Fibroblast of lung (primary cell): ENCODE measurements at regions not wholly inside any gene's neighbourhood (a gene's known extent, or its start where the extent isn't known, plus 50 kb on each side); places are given as distances from the start of the nearest gene placed in this dataset.

Experiments used
- DNase-seq, 2 donors: peaks; one replicate each; pipeline versions ENCODE4 v3.0.0 to v3.0.0-alpha.2; 2010; ENCODE audit warnings: low read depth in 2 of 2
- H2AFZ ChIP-seq: 2 replicates; pipeline ENCODE4 v1.5.1; 2012; ENCODE audit warnings: low read length, control low read depth, inconsistent platforms
- H3K27ac ChIP-seq: 2 replicates; pipeline ENCODE4 v1.5.1; 2011; ENCODE audit warnings: low read length, control low read depth; ENCODE audit not compliant: insufficient read depth
- H3K27me3 ChIP-seq: 2 replicates; pipeline ENCODE4 v1.5.1; 2011; ENCODE audit warnings: mild to moderate bottlenecking, low read length; ENCODE audit not compliant: control insufficient read depth, insufficient read depth
- H3K36me3 ChIP-seq: 2 replicates; pipeline ENCODE4 v1.5.1; 2011; ENCODE audit warnings: low read length; ENCODE audit not compliant: control insufficient read depth, insufficient read depth
- H3K4me1 ChIP-seq: 2 replicates; pipeline ENCODE4 v1.5.1; 2011; ENCODE audit warnings: low read length; ENCODE audit not compliant: control insufficient read depth, insufficient read depth; ENCODE audit errors: extremely low read depth
- H3K4me2 ChIP-seq: 2 replicates; pipeline ENCODE4 v1.5.1; 2011; ENCODE audit warnings: low read length, control low read depth; ENCODE audit not compliant: insufficient read depth; ENCODE audit errors: extremely low read depth
- H3K4me3 ChIP-seq, 4 experiments: fragments of 200-600 bp in 1 of 4; sonication (generic) in 1 of 4; replicated peaks in 1 of 4; 2 replicates each; pipeline ENCODE4 v1.5.1; 2011 to 2016; ENCODE audit warnings: low read length in 4 of 4, low read depth in 3 of 4, mild to moderate bottlenecking in 3 of 4, control low read depth in 2 of 4, inconsistent platforms in 1 of 4, mixed read lengths in 1 of 4; ENCODE audit not compliant: insufficient read depth in 1 of 4; ENCODE audit errors: control extremely low read depth in 1 of 4
- H3K79me2 ChIP-seq: 2 replicates; pipeline ENCODE4 v1.5.1; 2012; ENCODE audit warnings: mild to moderate bottlenecking, low read length, inconsistent platforms; ENCODE audit not compliant: control insufficient read depth, insufficient read depth
- H3K9ac ChIP-seq: 2 replicates; pipeline ENCODE4 v1.5.1; 2011; ENCODE audit warnings: mild to moderate bottlenecking, low read length, control low read depth; ENCODE audit not compliant: insufficient read depth
- H3K9me3 ChIP-seq: 2 replicates; pipeline ENCODE4 v1.5.1; 2012; ENCODE audit warnings: low read depth, low read length; ENCODE audit not compliant: control insufficient read depth, insufficient read depth
- H4K20me1 ChIP-seq: 2 replicates; pipeline ENCODE4 v1.5.1; 2011; ENCODE audit warnings: low read length; ENCODE audit not compliant: control insufficient read depth, insufficient read depth; ENCODE audit errors: extremely low read depth
- CTCF ChIP-seq, 2 donors: IDR thresholded peaks in 1 of 2; conservative IDR thresholded peaks in 1 of 2; 1 replicate in 1 of 2; 2 replicates in 1 of 2; pipeline ENCODE4 v1.5.1; 2011 to 2012; ENCODE audit warnings: low read length in 2 of 2, control low read depth in 1 of 2, inconsistent platforms in 1 of 2, low read depth in 1 of 2, mild to moderate bottlenecking in 1 of 2
- EZH2 ChIP-seq: IDR thresholded peaks from 2 replicates; pipeline ENCODE4 v1.5.1; 2012; ENCODE audit warnings: low read length, control low read depth, mild to moderate bottlenecking; ENCODE audit errors: missing control alignments

DNA sequence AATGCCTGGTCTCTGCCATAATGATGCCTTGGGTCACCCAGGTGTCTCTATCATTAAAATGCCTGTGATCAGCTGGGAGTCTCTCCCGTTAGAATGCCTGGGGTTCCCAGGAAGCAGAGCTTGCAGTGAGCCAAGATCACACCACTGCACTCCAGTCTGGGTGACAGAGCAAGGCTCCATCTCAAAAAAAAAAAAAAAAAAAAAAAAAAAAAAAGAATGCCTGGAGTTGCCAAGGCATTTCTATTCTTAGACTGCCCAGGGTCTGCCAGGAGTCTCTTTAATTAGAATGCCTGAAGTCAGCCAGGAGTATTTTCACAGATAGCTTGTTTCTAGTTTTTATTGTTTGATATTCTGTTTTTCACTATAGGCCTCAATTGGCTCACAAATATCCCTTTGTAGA lies 1552.5 kb downstream of the UQCRFS1 start:
- Histone ChIP-seq H3K4me2 (no peak overlapping the region), H3K27me3 (no peaks in the 10 kb centered on the region), H4K20me1 (no peaks in the 10 kb centered on the region), H3K4me1 (no peaks in the 10 kb centered on the region), H3K36me3 (no peaks in the 10 kb centered on the region), H2AFZ (no peak overlapping the region), H3K79me2 (no peaks in the 10 kb centered on the region), H3K9me3 (no peaks in the 10 kb centered on the region), H3K4me3 (no peak overlapping the region), H3K27ac (no peak overlapping the region), H3K9ac (no peak overlapping the region)
- no peak for DNase-seq
- TF ChIP-seq CTCF (conservative IDR thresholded peaks at IDR 0.05 in 1 of 2, IDR thresholded peaks at IDR 0.05 in 1 of 2; ENCODE audit: low read depth in 1 of 2, low read length in 2 of 2) (no peak), EZH2 (no peak)

- no peaks in the 10 kb centered on the region for H4K20me1 ChIP-seq
- no peak for DNase-seq
- no peak overlapping the region for H3K9ac ChIP-seq
- no peaks in the 10 kb centered on the region for H3K4me1 ChIP-seq
- no peak overlapping the region for H2AFZ ChIP-seq
- no peak overlapping the region for H3K4me3 ChIP-seq
- H3K36me3 ChIP-seq = no peaks in the 10 kb centered on the region
- H3K79me2 ChIP-seq = no peaks in the 10 kb centered on the region
- H3K4me2 ChIP-seq = no peak overlapping the region
- no peak overlapping the region for H3K27ac ChIP-seq
- TF ChIP-seq EZH2 (no peak), CTCF (conservative IDR thresholded peaks at IDR 0.05 in 1 of 2, IDR thresholded peaks at IDR 0.05 in 1 of 2; ENCODE audit: low read depth in 1 of 2, low read length in 2 of 2) (no peak)
- no peaks in the 10 kb centered on the region for H3K27me3 ChIP-seq
- H3K9me3 ChIP-seq = no peaks in the 10 kb centered on the region
These were observed 1555.5 kb downstream of the UQCRFS1 start for GRCh38 chr19:27657271-27658051.

- Histone ChIP-seq H3K9ac (no peak overlapping the region), H3K4me1 (no peaks in the 10 kb centered on the region), H3K36me3 (no peaks in the 10 kb centered on the region), H3K27me3 (no peaks in the 10 kb centered on the region), H3K27ac (no peak overlapping the region), H4K20me1 (no peaks in the 10 kb centered on the region), H3K4me3 (no peak overlapping the region), H3K9me3 (no peaks in the 10 kb centered on the region), H2AFZ (no peak overlapping the region), H3K79me2 (no peaks in the 10 kb centered on the region), H3K4me2 (no peak overlapping the region)
- TF ChIP-seq CTCF (conservative IDR thresholded peaks at IDR 0.05 in 1 of 2, IDR thresholded peaks at IDR 0.05 in 1 of 2; ENCODE audit: low read depth in 1 of 2, low read length in 2 of 2) (no peak), EZH2 (no peak)
- DNase-seq = no peak
These were observed 1558.5 kb downstream of the UQCRFS1 start for GRCh38 chr19:27654266-27654990.
